Upper lobe of left lung (tissue), 6 donors: ENCODE measurements at regions not wholly inside any gene's neighbourhood (a gene's known extent, or its start where the extent isn't known, plus 50 kb on each side); places are given as distances from the start of the nearest gene placed in this dataset.

ENCODE experiments used
- ATAC-seq, 2 donors: fragments of 200-7000 bp; cut with Tn5 transposase; one replicate each; pipeline ENCODE4 v1.9.1; 2022; ENCODE audit warnings: mild to moderate bottlenecking in 2 of 2, moderate library complexity in 2 of 2; ENCODE audit not compliant: low FRiP score in 2 of 2
- DNase-seq, 2 donors: peaks; one replicate each; pipeline ENCODE4 v3.0.0-alpha.2; 2019 to 2020
- H3K27ac ChIP-seq, 4 donors: fragments of 200-600 bp; sonication (generic); one replicate each; pipeline ENCODE4 v1.5.1; 2016 to 2019
- H3K27me3 ChIP-seq, 4 donors: fragments of 200-600 bp; sonication (generic); one replicate each; pipeline ENCODE4 v1.5.1; 2017 to 2019
- H3K36me3 ChIP-seq, 4 donors: fragments of 200-600 bp; sonication (generic); one replicate each; pipeline ENCODE4 v1.5.1; 2016 to 2019
- H3K4me1 ChIP-seq, 4 donors: fragments of 200-600 bp; sonication (generic); one replicate each; pipeline ENCODE4 v1.5.1; 2018 to 2019
- H3K4me3 ChIP-seq, 4 donors: fragments of 200-600 bp; sonication (generic); one replicate each; pipeline ENCODE4 v1.5.1; 2017 to 2019; ENCODE audit warnings: mild to moderate bottlenecking in 2 of 4, moderate library complexity in 1 of 4
- H3K9me3 ChIP-seq, 4 donors: fragments of 200-600 bp; sonication (generic); one replicate each; pipeline ENCODE4 v1.5.1; 2018 to 2019
- EP300 ChIP-seq, 4 donors: sonication (generic); formaldehyde crosslinking; IDR thresholded peaks; one replicate each; pipeline ENCODE4 v1.5.1; 2017; ENCODE audit warnings: antibody characterized with exemption in 4 of 4, control low read depth in 2 of 4
- POLR2A ChIP-seq, 4 donors: fragments of 450-650 bp; IDR thresholded peaks; one replicate each; pipeline ENCODE4 v1.5.1; 2016 to 2017; ENCODE audit warnings: antibody characterized with exemption in 4 of 4, mild to moderate bottlenecking in 2 of 4
- POLR2AphosphoS5 ChIP-seq, 2 donors: sonication (generic); formaldehyde crosslinking; IDR thresholded peaks; one replicate each; pipeline ENCODE4 v1.5.1; 2017; ENCODE audit warnings: antibody characterized with exemption in 2 of 2
- WGBS, 2 donors: methylation state at CpG; one replicate each; pipeline ENCODE4 v1.1.5; 2017 to 2018; 5-methylcytosine and 5-hydroxymethylcytosine counted together
- TF ChIP-seq, protein P1 (sequence below), 6 experiments: fragments of 450-650 bp in 4 of 6; fragments of 200-600 bp in 2 of 6; sonication (generic) in 2 of 6; IDR thresholded peaks; one replicate each; pipeline ENCODE4 v1.5.1; 2016 to 2019; ENCODE audit warnings: antibody characterized with exemption in 6 of 6
- donor health status: DM: no; HTN: no; CAD: no; lungs with moderate emphysema.
- donor health status: DM: no; HTN: yes; CAD: no; lungs with severe emphysema.

DNA sequence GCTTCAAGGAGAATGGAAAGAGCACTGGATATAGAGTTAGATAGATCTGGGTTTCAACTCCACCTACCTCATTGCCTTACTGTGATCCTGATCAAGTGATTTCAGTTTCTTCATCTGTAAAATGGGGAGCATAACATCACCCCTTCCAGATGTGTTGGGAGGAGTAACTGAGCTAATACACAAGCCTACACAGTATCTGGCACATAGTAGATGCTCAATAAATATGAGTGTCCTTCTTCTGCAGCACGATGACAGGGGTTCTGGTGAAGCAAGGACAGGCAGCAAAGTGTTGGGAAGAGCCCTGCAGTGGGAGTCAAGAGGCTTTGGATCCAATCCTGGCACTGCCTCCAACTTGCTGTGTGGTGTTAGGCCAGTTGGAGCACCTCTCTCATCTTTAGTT lies 270.0 kb downstream of the UACA start:
- no peak for DNase-seq
- no peaks in the 10 kb centered on the region for H3K27me3 ChIP-seq
- TF ChIP-seq, protein P1, sequence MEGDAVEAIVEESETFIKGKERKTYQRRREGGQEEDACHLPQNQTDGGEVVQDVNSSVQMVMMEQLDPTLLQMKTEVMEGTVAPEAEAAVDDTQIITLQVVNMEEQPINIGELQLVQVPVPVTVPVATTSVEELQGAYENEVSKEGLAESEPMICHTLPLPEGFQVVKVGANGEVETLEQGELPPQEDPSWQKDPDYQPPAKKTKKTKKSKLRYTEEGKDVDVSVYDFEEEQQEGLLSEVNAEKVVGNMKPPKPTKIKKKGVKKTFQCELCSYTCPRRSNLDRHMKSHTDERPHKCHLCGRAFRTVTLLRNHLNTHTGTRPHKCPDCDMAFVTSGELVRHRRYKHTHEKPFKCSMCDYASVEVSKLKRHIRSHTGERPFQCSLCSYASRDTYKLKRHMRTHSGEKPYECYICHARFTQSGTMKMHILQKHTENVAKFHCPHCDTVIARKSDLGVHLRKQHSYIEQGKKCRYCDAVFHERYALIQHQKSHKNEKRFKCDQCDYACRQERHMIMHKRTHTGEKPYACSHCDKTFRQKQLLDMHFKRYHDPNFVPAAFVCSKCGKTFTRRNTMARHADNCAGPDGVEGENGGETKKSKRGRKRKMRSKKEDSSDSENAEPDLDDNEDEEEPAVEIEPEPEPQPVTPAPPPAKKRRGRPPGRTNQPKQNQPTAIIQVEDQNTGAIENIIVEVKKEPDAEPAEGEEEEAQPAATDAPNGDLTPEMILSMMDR (IDR thresholded peaks at IDR 0.05) = no peak
- TF ChIP-seq EP300 (IDR thresholded peaks at IDR 0.05) (no peak), POLR2A (IDR thresholded peaks at IDR 0.05) (no peak), POLR2AphosphoS5 (IDR thresholded peaks at IDR 0.05) (no peak)
- H3K4me1 ChIP-seq = peaks cover 15 to 35% (median 29%) of the 10 kb centered on the region in 4 donors
- H3K36me3 ChIP-seq = no peaks in the 10 kb centered on the region
- H3K27ac ChIP-seq = peak overlapping the region in 3 of 4 donors; percentile 68 to 80 (median 79)
- WGBS, 2 donors = 91 to 100% methylated on average over 1 of the region's 1 CpG
- H3K9me3 ChIP-seq = no peaks in the 10 kb centered on the region
- no peak overlapping the region for H3K4me3 ChIP-seq
- ATAC-seq = no peak

DNA sequence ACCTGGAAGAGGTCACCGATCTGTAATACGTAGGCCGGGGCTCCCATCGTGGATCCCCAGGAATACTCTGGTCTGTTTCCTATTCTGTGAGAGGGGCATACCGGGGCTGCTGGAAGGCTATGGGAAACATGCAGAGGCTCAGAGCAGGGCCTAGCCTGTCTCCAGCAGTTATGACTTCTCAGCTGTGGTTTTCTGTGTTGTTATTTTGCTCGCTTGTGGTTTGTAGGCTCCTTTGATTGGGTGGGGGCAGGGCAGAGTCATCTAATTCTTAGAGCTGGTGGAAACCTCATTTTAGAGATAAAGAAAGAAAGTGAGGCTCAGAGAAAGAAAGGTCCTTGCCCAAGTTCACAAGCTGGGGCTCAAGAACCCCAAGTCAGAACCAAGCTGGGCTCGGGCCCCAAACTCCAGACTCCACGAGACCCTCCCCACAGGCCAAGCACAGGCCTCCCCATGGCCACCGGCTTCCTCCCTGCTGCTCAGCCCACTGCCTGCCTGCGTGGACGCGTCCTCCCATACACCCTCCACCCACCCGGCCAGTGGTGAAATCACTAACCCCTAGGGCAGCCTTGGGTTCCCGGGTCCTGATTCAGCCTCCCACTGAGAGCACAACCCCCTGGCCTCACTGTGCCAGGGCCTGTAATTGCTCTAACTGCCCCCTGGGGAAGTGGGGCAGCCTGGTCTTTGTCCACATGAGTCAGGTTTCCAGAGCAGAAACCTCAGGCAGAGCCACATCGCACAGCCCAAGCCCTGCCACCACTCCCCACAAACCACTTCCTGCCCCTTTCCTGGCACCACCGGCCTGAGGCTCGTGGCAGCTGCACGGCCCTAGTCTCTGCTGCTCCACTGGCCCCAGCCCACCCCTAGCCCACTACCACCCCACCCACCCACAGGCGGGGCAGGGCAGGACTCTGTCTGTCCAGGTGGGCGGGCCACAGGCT lies 270.8 kb downstream of the UACA start:
- no peaks in the 10 kb centered on the region for H3K36me3 ChIP-seq
- H3K4me3 ChIP-seq = no peak overlapping the region
- peak; percentile 74 to 76 for ATAC-seq
- H3K27me3 ChIP-seq = no peaks in the 10 kb centered on the region
- TF ChIP-seq POLR2AphosphoS5 (IDR thresholded peaks at IDR 0.05) (peak in 1 of 2 donors; percentile 65), POLR2A (IDR thresholded peaks at IDR 0.05) (peak in 1 of 4 donors; percentile 56), EP300 (IDR thresholded peaks at IDR 0.05) (peak in 2 of 4 donors; percentile 8 to 43)
- TF ChIP-seq, protein P1 (IDR thresholded peaks at IDR 0.05) = peak in 4 of 6 experiments; percentile 34 to 71 (median 48)
- peak; percentile 83 to 86 for DNase-seq
- WGBS, 2 donors = 50 to 67% methylated on average over 15 to 17 of the region's 20 CpGs
- no peaks in the 10 kb centered on the region for H3K9me3 ChIP-seq
- peak overlapping the region in 3 of 4 donors; percentile 68 to 80 (median 79) for H3K27ac ChIP-seq
- H3K4me1 ChIP-seq = peaks cover 20 to 38% (median 35%) of the 10 kb centered on the region in 4 donors

DNA sequence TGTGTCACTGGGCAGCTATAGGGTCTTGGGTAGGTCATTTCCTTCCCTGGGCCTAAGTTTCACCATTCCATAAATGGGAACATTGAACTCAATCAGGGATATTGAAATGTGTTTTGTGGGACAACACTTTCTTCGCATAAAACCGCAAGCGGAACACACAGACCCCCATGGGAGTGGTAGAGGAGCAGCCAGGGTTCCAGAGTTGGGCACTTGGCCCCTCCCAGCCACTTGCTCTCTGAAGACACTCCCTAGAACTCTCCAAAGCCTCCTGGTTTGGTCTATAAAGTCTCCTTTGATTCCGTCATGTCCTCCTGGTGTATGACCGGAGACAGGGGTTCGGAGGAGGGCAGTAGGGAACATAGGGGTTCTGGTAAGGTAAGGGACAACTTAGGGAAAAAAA lies 271.7 kb downstream of the UACA start:
- WGBS, 2 donors = 94% methylated on average over 6 of the region's 6 CpGs
- Histone ChIP-seq H3K4me1 (peaks cover 20 to 46% (median 42%) of the 10 kb centered on the region in 4 donors), H3K27me3 (no peaks in the 10 kb centered on the region), H3K9me3 (no peaks in the 10 kb centered on the region), H3K27ac (peak overlapping the region in 1 of 4 donors; percentile 80), H3K4me3 (no peak overlapping the region), H3K36me3 (no peaks in the 10 kb centered on the region)
- TF ChIP-seq POLR2AphosphoS5 (IDR thresholded peaks at IDR 0.05) (no peak), EP300 (IDR thresholded peaks at IDR 0.05) (no peak), POLR2A (IDR thresholded peaks at IDR 0.05) (no peak)
- TF ChIP-seq, protein P1 (IDR thresholded peaks at IDR 0.05) = no peak
- DNase-seq (no peak), ATAC-seq (no peak)

DNA sequence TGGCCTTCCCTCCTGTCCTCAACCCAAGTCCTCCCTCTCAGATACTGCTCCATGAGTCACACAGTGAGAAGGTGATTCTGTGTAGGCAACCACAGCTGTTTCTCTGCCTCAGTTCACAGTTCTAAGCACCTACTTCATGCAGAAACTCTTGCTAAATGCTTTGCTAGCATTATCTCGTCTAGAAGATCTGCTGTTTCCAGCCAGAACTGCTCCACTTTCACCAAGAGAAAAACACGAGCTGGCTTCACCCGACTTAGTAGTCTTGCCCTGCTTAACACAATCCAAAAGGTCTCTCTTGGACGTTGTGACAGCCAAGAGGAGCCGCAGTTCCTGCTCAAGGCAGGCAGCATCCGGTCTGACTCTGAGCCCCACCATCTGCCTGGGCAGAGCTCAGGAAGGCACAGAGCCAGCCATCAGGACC lies 272.1 kb downstream of the UACA start:
- no peak for DNase-seq
- Histone ChIP-seq H3K4me1 (peaks cover 20 to 49% (median 44%) of the 10 kb centered on the region in 4 donors), H3K27me3 (no peaks in the 10 kb centered on the region), H3K9me3 (no peaks in the 10 kb centered on the region), H3K27ac (peak overlapping the region in 1 of 4 donors; percentile 80), H3K4me3 (no peak overlapping the region), H3K36me3 (no peaks in the 10 kb centered on the region)
- WGBS, 2 donors = 40 to 47% methylated on average over 4 to 6 of the region's 6 CpGs
- no peak for TF ChIP-seq POLR2A (IDR thresholded peaks at IDR 0.05)
- TF ChIP-seq EP300 (IDR thresholded peaks at IDR 0.05) = no peak
- TF ChIP-seq, protein P1 (IDR thresholded peaks at IDR 0.05) = no peak
- no peak for TF ChIP-seq POLR2AphosphoS5 (IDR thresholded peaks at IDR 0.05)
- ATAC-seq = no peak
